Glutamatergic neuron (in vitro differentiated cells): ENCODE measurements at regions not wholly inside any gene's neighbourhood (a gene's known extent, or its start where the extent isn't known, plus 50 kb on each side); places are given as distances from the start of the nearest gene placed in this dataset.

Experiments used
- DNase-seq: peaks from one replicate; pipeline ENCODE4 v3.0.0; 2022
- H3K27ac Mint-ChIP-seq: one replicate; pipeline ENCODE4 v1.8.0; 2020; ENCODE audit warnings: mild to moderate bottlenecking, mixed read lengths, inconsistent platforms; ENCODE audit not compliant: unreplicated experiment
- H3K27me3 Mint-ChIP-seq: one replicate; pipeline ENCODE4 v1.8.0; 2020; ENCODE audit warnings: mild to moderate bottlenecking, moderate library complexity, mixed read lengths, inconsistent platforms; ENCODE audit not compliant: unreplicated experiment
- H3K36me3 Mint-ChIP-seq: one replicate; pipeline ENCODE4 v1.8.0; 2020; ENCODE audit warnings: mild to moderate bottlenecking, mixed read lengths, inconsistent platforms; ENCODE audit not compliant: unreplicated experiment
- H3K4me1 Mint-ChIP-seq: one replicate; pipeline ENCODE4 v1.8.0; 2020; ENCODE audit warnings: mild to moderate bottlenecking, low read depth, mixed read lengths, inconsistent platforms; ENCODE audit not compliant: unreplicated experiment
- H3K4me3 Mint-ChIP-seq: one replicate; pipeline ENCODE4 v1.8.0; 2020; ENCODE audit warnings: mild to moderate bottlenecking, mixed read lengths, inconsistent platforms; ENCODE audit not compliant: unreplicated experiment
- H3K9me3 Mint-ChIP-seq: one replicate; pipeline ENCODE4 v1.8.0; 2020; ENCODE audit warnings: mild to moderate bottlenecking, moderate library complexity, mixed read lengths, inconsistent platforms; ENCODE audit not compliant: unreplicated experiment
- TF ChIP-seq, protein P1 (sequence below): fragments of 200-600 bp; sonication (generic); IDR thresholded peaks from one replicate; pipeline ENCODE4 v1.5.0; 2021; ENCODE audit not compliant: partially characterized antibody, unreplicated experiment

DNA sequence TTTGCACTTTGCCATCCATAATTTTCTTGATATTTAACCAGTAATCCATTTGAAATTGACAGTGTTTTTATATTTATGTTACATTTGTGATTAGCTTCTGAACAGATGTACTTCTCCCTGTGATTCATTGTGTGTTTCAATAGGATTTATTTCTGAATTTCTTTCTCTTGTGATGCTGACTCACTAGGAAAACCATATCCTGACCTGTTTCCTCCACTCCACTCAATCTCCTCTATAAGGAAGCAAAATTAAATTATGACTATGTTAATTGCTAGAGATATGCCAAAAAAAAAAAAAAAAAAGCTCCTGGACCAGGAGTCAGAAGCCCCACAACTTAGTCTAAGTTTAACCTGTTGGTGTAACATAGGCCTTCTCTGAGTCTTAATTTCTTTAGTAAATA, 614.6 kb upstream of the SPRY2 start:
- peaks cover 1% of the 10 kb centered on the region for H3K4me1 Mint-ChIP-seq
- no peak overlapping the region for H3K27ac Mint-ChIP-seq
- peaks cover 2% of the 10 kb centered on the region for H3K9me3 Mint-ChIP-seq
- no peak for DNase-seq
- no peak overlapping the region for H3K4me3 Mint-ChIP-seq
- TF ChIP-seq, protein P1, sequence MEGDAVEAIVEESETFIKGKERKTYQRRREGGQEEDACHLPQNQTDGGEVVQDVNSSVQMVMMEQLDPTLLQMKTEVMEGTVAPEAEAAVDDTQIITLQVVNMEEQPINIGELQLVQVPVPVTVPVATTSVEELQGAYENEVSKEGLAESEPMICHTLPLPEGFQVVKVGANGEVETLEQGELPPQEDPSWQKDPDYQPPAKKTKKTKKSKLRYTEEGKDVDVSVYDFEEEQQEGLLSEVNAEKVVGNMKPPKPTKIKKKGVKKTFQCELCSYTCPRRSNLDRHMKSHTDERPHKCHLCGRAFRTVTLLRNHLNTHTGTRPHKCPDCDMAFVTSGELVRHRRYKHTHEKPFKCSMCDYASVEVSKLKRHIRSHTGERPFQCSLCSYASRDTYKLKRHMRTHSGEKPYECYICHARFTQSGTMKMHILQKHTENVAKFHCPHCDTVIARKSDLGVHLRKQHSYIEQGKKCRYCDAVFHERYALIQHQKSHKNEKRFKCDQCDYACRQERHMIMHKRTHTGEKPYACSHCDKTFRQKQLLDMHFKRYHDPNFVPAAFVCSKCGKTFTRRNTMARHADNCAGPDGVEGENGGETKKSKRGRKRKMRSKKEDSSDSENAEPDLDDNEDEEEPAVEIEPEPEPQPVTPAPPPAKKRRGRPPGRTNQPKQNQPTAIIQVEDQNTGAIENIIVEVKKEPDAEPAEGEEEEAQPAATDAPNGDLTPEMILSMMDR: no peak
- H3K36me3 Mint-ChIP-seq: no peaks in the 10 kb centered on the region
- no peaks in the 10 kb centered on the region for H3K27me3 Mint-ChIP-seq

DNA sequence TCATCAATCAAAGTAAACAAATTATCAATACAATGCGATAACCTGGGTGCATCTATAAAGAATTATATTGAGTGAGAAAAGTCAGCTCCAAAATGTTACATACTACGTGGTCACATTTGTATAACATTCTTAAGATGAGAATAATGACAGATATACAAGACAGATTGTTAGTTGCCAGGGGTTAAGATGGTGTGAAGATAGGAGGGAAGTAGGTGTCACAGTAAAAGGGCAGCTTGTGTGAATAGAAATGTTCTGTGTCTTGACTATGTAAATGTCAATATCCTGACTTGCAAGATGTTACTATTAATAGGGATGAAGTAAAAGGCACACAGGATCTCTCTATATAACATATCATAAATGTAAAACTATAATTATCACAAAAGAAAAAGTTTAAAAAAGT, 611.2 kb upstream of the SPRY2 start:
- Mint-ChIP-seq H3K4me1 (no peaks in the 10 kb centered on the region), H3K9me3 (peaks cover 2% of the 10 kb centered on the region), H3K27me3 (no peaks in the 10 kb centered on the region), H3K36me3 (no peaks in the 10 kb centered on the region), H3K4me3 (no peak overlapping the region), H3K27ac (no peak overlapping the region)
- DNase-seq: no peak
- TF ChIP-seq, protein P1: no peak

DNA sequence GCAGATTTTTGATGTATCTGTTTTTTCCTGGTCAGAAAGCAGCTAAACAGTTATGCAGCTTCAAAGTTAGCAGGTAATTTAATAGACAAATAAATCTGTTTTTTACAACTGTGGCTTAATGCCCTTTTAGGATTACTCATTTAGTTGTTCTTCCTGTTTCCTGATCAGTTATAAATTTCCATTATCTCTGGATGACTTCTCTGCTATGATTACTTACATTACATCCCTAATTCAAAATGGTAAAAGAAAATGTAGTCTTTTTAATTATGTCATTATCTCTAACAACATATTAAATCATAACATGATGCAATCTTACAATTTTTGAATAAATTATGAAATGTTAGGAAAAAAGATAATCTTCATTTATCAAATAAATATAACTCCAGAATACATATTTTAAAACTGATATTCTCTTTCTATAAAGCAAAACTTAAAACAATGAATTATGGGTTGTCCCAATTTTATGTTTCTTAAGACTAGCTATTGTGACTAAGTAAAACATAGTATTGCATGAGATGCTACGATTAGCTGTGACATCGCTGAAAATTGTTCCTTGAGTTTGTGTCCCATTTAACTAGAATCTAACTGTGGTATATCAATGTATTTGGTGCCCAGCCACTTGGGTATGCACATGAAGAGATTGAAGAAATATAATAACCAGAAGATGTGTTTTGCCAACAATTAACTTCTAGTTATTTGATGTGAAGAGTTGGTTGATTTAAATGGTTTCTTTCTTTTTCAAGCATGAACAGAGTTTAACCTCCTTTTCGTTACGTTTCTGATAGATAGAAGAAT, 605.3 kb upstream of the SPRY2 start:
- no peak for DNase-seq
- Mint-ChIP-seq H3K9me3 (no peaks in the 10 kb centered on the region), H3K27ac (no peak overlapping the region), H3K36me3 (no peaks in the 10 kb centered on the region), H3K27me3 (no peaks in the 10 kb centered on the region), H3K4me1 (no peaks in the 10 kb centered on the region), H3K4me3 (no peak overlapping the region)
- TF ChIP-seq, protein P1: no peak

DNA sequence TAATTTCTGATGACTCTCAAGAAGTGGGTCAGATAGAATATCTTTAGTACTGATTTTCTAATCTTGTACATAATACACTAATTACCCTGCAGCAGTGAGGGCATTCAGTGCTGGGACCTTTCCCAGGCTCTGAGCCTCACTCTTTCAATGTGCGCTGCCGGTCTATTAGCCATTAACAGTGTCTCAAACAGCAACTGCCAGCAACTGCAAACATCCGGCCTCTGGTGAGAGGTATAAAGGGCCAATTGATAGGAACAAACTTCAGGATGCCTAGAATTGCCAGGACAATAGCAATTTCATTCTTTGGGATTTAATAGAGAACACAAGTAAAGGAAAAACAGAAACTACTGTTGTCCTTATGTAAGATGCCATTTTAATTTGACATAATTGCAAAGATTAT, 604.4 kb upstream of the SPRY2 start:
- Mint-ChIP-seq H3K4me1 (no peaks in the 10 kb centered on the region), H3K36me3 (no peaks in the 10 kb centered on the region), H3K27me3 (no peaks in the 10 kb centered on the region), H3K4me3 (no peak overlapping the region), H3K27ac (no peak overlapping the region), H3K9me3 (no peaks in the 10 kb centered on the region)
- DNase-seq: peak; percentile 37
- TF ChIP-seq, protein P1: no peak

DNA sequence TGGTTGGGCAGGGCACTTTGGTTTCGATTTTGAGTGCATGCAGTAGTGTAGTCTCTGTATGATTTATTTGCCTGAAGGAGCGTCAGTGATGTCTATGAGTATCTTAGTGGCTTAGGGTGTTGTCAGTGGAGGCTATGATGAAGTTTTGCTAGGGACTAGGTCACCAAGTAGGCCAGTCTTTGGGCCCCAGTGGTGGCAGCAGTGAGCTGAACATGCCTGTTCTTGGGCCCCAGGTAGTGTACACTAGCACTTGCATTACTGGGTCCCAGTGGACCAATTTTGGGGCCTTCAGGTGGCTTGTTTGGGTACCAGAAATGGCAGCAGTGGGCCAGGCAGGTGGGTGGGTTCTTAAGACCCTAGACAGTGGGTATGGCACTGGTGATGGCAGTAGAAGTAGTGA, 598.7 kb upstream of the SPRY2 start:
- TF ChIP-seq, protein P1: no peak
- Mint-ChIP-seq H3K4me3 (no peak overlapping the region), H3K27me3 (no peaks in the 10 kb centered on the region), H3K9me3 (no peaks in the 10 kb centered on the region), H3K4me1 (no peaks in the 10 kb centered on the region), H3K27ac (no peak overlapping the region), H3K36me3 (no peaks in the 10 kb centered on the region)
- no peak for DNase-seq
